OCI-LY7 (cell line): ENCODE measurements at regions not wholly inside any gene's neighbourhood (a gene's known extent, or its start where the extent isn't known, plus 50 kb on each side); places are given as distances from the start of the nearest gene placed in this dataset.
"Not testable (repeated sequence)": the region's sequence is repeated elsewhere in the genome, so short reads cannot be mapped to it uniquely, and the experiment has no call there.

Experiments used
- BruUV-seq: library from RNA; stranded (reverse); fragments of 400-500 nt; replicated peaks from 2 replicates; lab custom pipeline; 2021; lab: Mats Ljungman, UMichigan
- CTCF ChIA-PET: fragments of 300-600 bp; sonication (Branson Sonifier 250); formaldehyde crosslinking; loops from one replicate; lab custom pipeline; 2022; ENCODE audit warnings: antibody characterized with exemption; ENCODE audit not compliant: unreplicated experiment; lab: Charles Lee
- POLR2A ChIA-PET: fragments of 300-600 bp; sonication (Branson Sonifier 250); formaldehyde crosslinking; loops from one replicate; lab custom pipeline; 2022; ENCODE audit warnings: antibody characterized with exemption; lab: Charles Lee
- DNase-seq: peaks from one replicate; pipeline ENCODE4 v3.0.0-alpha.2; 2015; ENCODE audit warnings: low spot score
- H2AFZ ChIP-seq: fragments of 200-600 bp; sonication (generic), shearing (Covaris generic); 2 replicates; pipeline ENCODE4 v1.6.1; 2014; ENCODE audit warnings: mild to moderate bottlenecking, antibody characterized with exemption, low read length, moderate library complexity
- H3K27ac ChIP-seq: fragments of 200-600 bp; sonication (generic); 2 replicates; pipeline ENCODE4 v1.5.1; 2014; ENCODE audit warnings: mixed run types, low read depth, mild to moderate bottlenecking, moderate library complexity, low read length, inconsistent platforms; ENCODE audit not compliant: poor library complexity, severe bottlenecking
- H3K36me3 ChIP-seq: fragments of 200-600 bp; sonication (generic); 2 replicates; pipeline ENCODE4 v1.6.1; 2014; ENCODE audit warnings: mild to moderate bottlenecking, antibody characterized with exemption, low read length, moderate library complexity, mixed read lengths; ENCODE audit not compliant: insufficient read depth
- H3K4me1 ChIP-seq: fragments of 200-600 bp; sonication (generic); 2 replicates; pipeline ENCODE4 v1.5.1; 2014; ENCODE audit warnings: mild to moderate bottlenecking, low read length; ENCODE audit not compliant: insufficient read depth, poor library complexity, severe bottlenecking
- H3K4me2 ChIP-seq: fragments of 200-600 bp; sonication (generic); 2 replicates; pipeline ENCODE4 v1.6.1; 2014; ENCODE audit warnings: mild to moderate bottlenecking, low read length
- H3K4me3 ChIP-seq: fragments of 200-600 bp; sonication (generic); 2 replicates; pipeline ENCODE4 v1.5.1; 2014; ENCODE audit warnings: mild to moderate bottlenecking, low read depth, low read length; ENCODE audit not compliant: poor library complexity, severe bottlenecking
- H3K79me2 ChIP-seq: fragments of 200-600 bp; sonication (generic); 2 replicates; pipeline ENCODE4 v1.6.1; 2016; ENCODE audit warnings: low read depth, mild to moderate bottlenecking, low read length, moderate library complexity, mixed read lengths; ENCODE audit not compliant: insufficient read depth
- H3K9me2 ChIP-seq: fragments of 200-600 bp; sonication (generic); 2 replicates; pipeline ENCODE4 v1.6.1; 2016; ENCODE audit warnings: mild to moderate bottlenecking, low read length, mixed read lengths; ENCODE audit not compliant: insufficient read depth
- H3K9me3 ChIP-seq: fragments of 200-600 bp; sonication (generic); 2 replicates; pipeline ENCODE4 v1.6.1; 2014; ENCODE audit warnings: mild to moderate bottlenecking, mixed run types, low read length, mixed read lengths
- H4K20me1 ChIP-seq: fragments of 200-600 bp; sonication (generic); 2 replicates; pipeline ENCODE4 v1.6.1; 2014; ENCODE audit warnings: mild to moderate bottlenecking, antibody characterized with exemption, low read length, moderate library complexity, mixed read lengths; ENCODE audit not compliant: insufficient read depth
- CTCF ChIP-seq: fragments of 200-600 bp; sonication (generic); conservative IDR thresholded peaks from 2 replicates; pipeline ENCODE4 v1.5.1; 2014; ENCODE audit warnings: mild to moderate bottlenecking, antibody characterized with exemption, low read length, moderate library complexity, mixed read lengths
- EZH2phosphoT487 ChIP-seq: fragments of 200-600 bp; sonication (generic); IDR thresholded peaks from 2 replicates; pipeline ENCODE4 v1.6.1; 2018; ENCODE audit warnings: low read depth, borderline replicate concordance, mild to moderate bottlenecking, mixed run types, antibody characterized with exemption, low read length, moderate library complexity, mixed read lengths
- intact Hi-C: fragments of 100-400 bp; cut with micrococcal nuclease; formaldehyde crosslinking; loops from one replicate; pipeline ENCODE4 v1.10.0; 2022; ENCODE audit not compliant: unreplicated experiment

- no TSS peak for BruUV-seq
- H3K79me2 ChIP-seq: no peaks in the 10 kb centered on the region
- no peak for TF ChIP-seq CTCF
- no peak for TF ChIP-seq EZH2phosphoT487
- ChIA-PET CTCF (no interaction called here), POLR2A (interaction anchor here (0.7 kb wide), 1 partner anchor 140 kb away, joined by 3 read pairs; no protein-coding TSS in a partner anchor)
- no peaks in the 10 kb centered on the region for H3K36me3 ChIP-seq
- H2AFZ ChIP-seq: no peak overlapping the region
- H3K4me1 ChIP-seq: no peaks in the 10 kb centered on the region
- DNase-seq: no peak
- H3K27ac ChIP-seq: no peak overlapping the region
- no peak overlapping the region for H3K4me2 ChIP-seq
- H3K4me3 ChIP-seq: no peak overlapping the region
- no peaks in the 10 kb centered on the region for H4K20me1 ChIP-seq
- no peaks in the 10 kb centered on the region for H3K9me2 ChIP-seq
- H3K9me3 ChIP-seq: no peaks in the 10 kb centered on the region
- intact Hi-C loops: no loop called here
Observed at GRCh38 chr5:60023255-60023654, 129.7 kb upstream of the PDE4D start.

- Histone ChIP-seq H3K4me2 (no peak overlapping the region), H3K27ac (no peak overlapping the region), H3K9me3 (no peaks in the 10 kb centered on the region), H2AFZ (no peak overlapping the region), H3K9me2 (no peaks in the 10 kb centered on the region), H3K4me3 (no peak overlapping the region), H3K36me3 (no peaks in the 10 kb centered on the region), H3K79me2 (no peaks in the 10 kb centered on the region), H4K20me1 (no peaks in the 10 kb centered on the region), H3K4me1 (no peaks in the 10 kb centered on the region)
- intact Hi-C loops: no loop called here
- DNase-seq: no peak
- TF ChIP-seq CTCF: no peak
- TF ChIP-seq EZH2phosphoT487: no peak
- BruUV-seq: no TSS peak
- CTCF ChIA-PET: no interaction called here
- POLR2A ChIA-PET: no interaction called here
Observed at GRCh38 chr5:60020457-60020856, 126.9 kb upstream of the PDE4D start.

- H3K9me2 ChIP-seq, DNase-seq, H3K4me1 ChIP-seq, H3K79me2 ChIP-seq, BruUV-seq, intact Hi-C loops, CTCF ChIA-PET, H3K27ac ChIP-seq, H3K4me2 ChIP-seq, H4K20me1 ChIP-seq, H3K4me3 ChIP-seq, H3K9me3 ChIP-seq, H2AFZ ChIP-seq, H3K36me3 ChIP-seq: not testable (repeated sequence)
- POLR2A ChIA-PET: interaction anchor here (0.5 kb wide), 1 partner anchor 62 kb away, joined by 3 read pairs; no protein-coding TSS in a partner anchor
Observed at GRCh38 chr5:60018960-60019359, 125.4 kb upstream of the PDE4D start.
